ENCODE measurements at regions not wholly inside any gene's neighbourhood (a gene's known extent, or its start where the extent isn't known, plus 50 kb on each side); places are given as distances from the start of the nearest gene placed in this dataset.
"Not testable (repeated sequence)": the region's sequence is repeated elsewhere in the genome, so short reads cannot be mapped to it uniquely, and the experiment has no call there.

DNA sequence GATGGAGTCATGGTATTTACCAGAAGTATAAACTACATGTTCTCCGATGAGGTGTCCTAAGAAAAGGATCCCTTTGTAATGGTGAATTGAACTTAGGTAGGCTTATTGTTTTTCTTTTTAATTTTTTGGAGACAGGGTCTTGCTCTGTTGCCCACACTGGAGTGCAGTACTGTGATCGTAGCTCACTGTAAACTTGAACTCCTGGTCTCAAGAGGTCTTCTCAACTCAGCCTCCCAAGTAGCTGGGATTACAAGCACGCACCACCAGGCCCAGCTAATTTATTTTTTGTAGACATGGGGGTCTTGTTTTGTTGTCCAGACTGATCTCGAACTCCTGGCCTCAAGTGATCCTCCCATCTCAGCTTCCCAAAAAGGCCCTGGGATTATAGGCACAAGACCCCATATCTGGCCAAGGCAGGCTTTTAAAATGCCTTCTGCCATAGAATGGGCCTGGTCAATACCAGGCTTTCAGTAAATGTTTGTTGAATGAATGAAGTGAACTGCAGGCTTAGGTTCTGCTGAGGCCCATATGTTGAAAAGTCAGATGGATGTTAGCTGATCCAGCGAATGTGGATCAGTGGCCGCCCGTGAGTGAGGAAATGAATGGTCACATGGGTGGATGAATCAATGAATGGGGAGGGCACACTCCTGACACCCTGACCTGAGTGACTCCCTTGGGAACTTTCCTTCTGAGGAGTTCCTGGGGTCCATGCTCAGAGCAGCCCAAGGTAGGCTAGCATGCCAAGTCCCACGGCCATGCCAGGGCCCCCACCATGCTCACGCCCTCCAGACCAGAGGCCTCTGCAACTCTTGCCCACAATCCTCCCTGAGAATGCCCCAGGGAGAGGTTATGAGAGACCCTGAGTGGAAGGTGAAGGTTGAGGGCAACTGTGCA lies 118.0 kb upstream of the MYCN start:
- DNase-seq: no peak
- ATAC-seq: no peak
- Histone ChIP-seq H3K27me3 (no peaks in the 10 kb centered on the region), H3K4me1 (no peaks in the 10 kb centered on the region), H3K4me3 (no peak overlapping the region), H3K36me3 (replicated peaks in 1 of 2; ENCODE audit: insufficient read depth in 1 of 2, low read depth in 2 of 2) (no peaks in the 10 kb centered on the region), H3K9me3 (no peaks in the 10 kb centered on the region), H3K27ac (no peak overlapping the region)
- 85 to 90% methylated on average over 7 to 9 of the region's 9 CpGs for WGBS, 2 donors
- TF ChIP-seq, protein P1, sequence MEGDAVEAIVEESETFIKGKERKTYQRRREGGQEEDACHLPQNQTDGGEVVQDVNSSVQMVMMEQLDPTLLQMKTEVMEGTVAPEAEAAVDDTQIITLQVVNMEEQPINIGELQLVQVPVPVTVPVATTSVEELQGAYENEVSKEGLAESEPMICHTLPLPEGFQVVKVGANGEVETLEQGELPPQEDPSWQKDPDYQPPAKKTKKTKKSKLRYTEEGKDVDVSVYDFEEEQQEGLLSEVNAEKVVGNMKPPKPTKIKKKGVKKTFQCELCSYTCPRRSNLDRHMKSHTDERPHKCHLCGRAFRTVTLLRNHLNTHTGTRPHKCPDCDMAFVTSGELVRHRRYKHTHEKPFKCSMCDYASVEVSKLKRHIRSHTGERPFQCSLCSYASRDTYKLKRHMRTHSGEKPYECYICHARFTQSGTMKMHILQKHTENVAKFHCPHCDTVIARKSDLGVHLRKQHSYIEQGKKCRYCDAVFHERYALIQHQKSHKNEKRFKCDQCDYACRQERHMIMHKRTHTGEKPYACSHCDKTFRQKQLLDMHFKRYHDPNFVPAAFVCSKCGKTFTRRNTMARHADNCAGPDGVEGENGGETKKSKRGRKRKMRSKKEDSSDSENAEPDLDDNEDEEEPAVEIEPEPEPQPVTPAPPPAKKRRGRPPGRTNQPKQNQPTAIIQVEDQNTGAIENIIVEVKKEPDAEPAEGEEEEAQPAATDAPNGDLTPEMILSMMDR (IDR thresholded peaks at IDR 0.05): no peak
- intact Hi-C loops (cut with DNase I): no loop called here

DNA sequence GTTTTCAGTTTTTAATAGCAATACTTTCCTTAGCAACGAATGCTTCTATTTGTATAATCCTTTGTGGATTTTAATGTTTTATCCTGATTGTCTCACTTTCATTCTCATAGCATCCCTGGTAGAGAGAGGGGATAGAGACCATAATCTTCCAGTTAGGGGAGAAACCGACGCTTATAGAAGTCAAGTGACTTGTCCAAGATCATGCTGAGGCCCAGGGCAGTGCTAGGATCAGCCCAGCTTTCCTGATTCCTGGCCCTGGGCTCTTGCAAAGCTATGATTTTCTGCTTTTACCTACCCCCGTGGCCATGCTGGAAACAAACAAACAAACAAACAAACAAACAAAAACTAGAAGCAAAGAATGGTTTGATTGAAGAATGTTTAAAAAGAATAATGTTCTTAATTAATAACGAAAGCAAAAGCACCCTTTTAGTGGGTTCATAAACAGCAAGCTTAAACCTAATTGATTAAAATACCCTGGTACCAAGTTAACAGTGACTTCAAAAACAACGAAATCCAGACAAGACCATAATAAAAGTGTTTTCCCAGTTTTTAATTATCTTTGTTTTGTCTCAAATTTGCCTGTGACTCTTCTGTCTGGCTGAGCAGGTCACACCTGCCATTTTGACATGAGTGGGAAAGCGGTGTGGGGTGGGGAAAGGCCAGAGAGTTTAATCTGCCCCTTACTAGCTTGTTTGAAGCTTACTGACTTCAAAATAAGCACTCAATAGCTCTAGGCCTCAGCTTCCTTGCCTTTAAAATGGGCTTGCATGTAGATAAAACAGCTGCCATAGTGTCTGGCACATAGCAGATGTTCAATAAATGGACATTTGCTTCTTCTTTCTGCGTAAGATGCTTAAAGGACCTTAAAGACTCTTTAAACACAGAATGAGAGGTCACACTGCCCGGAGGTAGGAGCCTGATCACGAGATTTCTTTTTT lies 116.6 kb upstream of the MYCN start:
- H3K4me1 ChIP-seq: no peaks in the 10 kb centered on the region
- ATAC-seq (no peak), DNase-seq (no peak)
- 66 to 70% methylated on average over 10 of the region's 10 CpGs for WGBS, 2 donors
- H3K9me3 ChIP-seq: no peaks in the 10 kb centered on the region
- TF ChIP-seq, protein P1 (IDR thresholded peaks at IDR 0.05): no peak
- TF ChIP-seq POLR2A (IDR thresholded peaks at IDR 0.05): no peak
- no peaks in the 10 kb centered on the region for H3K36me3 ChIP-seq (replicated peaks in 1 of 2; ENCODE audit: insufficient read depth in 1 of 2, low read depth in 2 of 2)
- no peaks in the 10 kb centered on the region for H3K27me3 ChIP-seq
- no peak overlapping the region for H3K27ac ChIP-seq
- intact Hi-C loops (cut with DNase I): no loop called here
- no peak overlapping the region for H3K4me3 ChIP-seq

DNA sequence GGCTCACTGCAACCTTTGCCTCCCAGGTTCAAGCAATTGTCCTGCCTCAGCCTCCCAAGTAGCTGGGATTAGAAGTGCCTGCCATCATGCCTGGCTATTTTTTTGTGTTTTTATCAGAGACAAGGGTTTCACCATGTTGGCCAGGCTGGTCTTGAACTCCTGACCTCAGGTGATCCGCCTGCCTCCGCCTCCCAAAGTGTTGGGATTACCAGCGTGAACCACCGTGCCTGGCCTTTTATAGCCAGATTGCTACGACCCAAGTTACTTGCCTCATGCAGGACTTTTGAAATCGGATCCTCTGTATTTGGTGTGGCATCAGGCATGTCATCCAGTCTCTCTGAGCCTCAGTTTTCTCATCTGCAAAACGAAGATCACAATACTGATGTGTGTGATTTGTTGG lies 115.9 kb upstream of the MYCN start:
- DNase-seq; ATAC-seq; H3K4me1 ChIP-seq; H3K27ac ChIP-seq; H3K36me3 ChIP-seq (replicated peaks in 1 of 2; ENCODE audit: insufficient read depth in 1 of 2, low read depth in 2 of 2); H3K27me3 ChIP-seq; H3K4me3 ChIP-seq; H3K9me3 ChIP-seq; intact Hi-C loops (cut with DNase I): not testable (repeated sequence)
- WGBS, 2 donors: 62 to 65% methylated on average over 7 of the region's 7 CpGs

DNA sequence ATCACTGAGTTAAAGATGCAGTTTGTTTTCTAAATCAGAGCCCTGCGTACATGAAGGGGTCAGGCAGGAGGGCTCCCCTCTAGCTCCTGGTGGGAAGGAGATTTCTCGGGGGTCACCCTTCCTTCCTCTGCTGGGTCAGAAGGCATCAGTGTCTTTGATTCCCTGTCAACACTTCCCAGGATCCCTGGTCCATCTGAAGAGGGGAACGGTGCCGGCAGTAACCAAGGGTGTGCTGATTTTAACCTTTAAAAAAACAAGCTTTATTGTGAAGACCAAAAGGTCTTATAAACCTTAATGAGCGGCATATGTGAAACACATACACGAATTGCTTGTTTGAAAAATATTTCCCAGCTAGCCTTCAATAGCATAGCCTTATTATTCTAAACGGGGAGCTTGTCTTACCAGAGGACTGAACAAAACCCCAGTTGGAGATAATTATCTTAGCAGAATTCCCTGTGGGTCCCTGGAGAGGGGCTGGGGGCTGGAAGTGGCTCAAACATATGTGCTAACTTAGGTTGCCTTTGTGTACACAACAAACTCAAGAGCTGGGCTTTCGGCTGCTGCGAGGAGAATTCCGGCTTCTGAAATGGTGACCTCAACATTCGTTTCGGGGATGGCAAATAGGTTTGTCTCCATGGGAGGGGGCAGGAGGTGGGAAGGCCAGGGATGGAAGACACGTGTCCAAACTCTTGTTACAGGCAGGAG lies 114.9 kb upstream of the MYCN start:
- intact Hi-C loops (cut with DNase I): no loop called here
- no peaks in the 10 kb centered on the region for H3K9me3 ChIP-seq
- ATAC-seq (no peak), DNase-seq (no peak)
- 44 to 55% methylated on average over 13 of the region's 13 CpGs for WGBS, 2 donors
- H3K4me1 ChIP-seq: no peaks in the 10 kb centered on the region
- H3K27ac ChIP-seq: no peak overlapping the region
- H3K4me3 ChIP-seq: no peak overlapping the region
- H3K27me3 ChIP-seq: no peaks in the 10 kb centered on the region
- TF ChIP-seq POLR2A (IDR thresholded peaks at IDR 0.05): no peak
- TF ChIP-seq, protein P1 (IDR thresholded peaks at IDR 0.05): no peak
- H3K36me3 ChIP-seq (replicated peaks in 1 of 2; ENCODE audit: insufficient read depth in 1 of 2, low read depth in 2 of 2): no peaks in the 10 kb centered on the region

DNA sequence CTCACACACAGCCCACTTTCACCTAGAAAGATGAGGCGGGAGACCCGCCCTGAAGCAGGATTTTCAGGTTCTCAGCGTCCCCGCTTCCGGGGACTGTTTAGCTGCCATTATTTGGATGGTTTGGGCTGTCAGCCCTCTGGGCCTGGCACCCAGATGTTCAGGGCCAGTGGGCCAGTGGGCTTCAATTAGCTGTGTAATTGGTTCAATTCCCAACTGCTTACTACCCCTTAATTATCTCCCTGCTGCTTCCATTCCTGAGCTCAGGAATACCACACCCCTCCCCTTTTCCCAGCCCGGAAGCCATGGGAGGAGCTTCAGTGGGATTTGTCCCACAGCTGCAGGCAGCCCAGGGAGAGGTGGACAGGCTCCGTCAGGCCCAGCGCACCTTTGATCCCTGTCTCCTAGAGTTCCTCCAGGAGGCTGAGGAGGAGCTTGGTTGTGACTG lies 114.1 kb upstream of the MYCN start:
- ATAC-seq: no peak
- Histone ChIP-seq H3K4me3 (no peak overlapping the region), H3K27me3 (no peaks in the 10 kb centered on the region), H3K9me3 (no peaks in the 10 kb centered on the region), H3K27ac (no peak overlapping the region), H3K36me3 (replicated peaks in 1 of 2; ENCODE audit: insufficient read depth in 1 of 2, low read depth in 2 of 2) (no peaks in the 10 kb centered on the region), H3K4me1 (no peaks in the 10 kb centered on the region)
- 36 to 54% methylated on average over 8 of the region's 8 CpGs for WGBS, 2 donors
- no peak for TF ChIP-seq POLR2A (IDR thresholded peaks at IDR 0.05)
- TF ChIP-seq, protein P1 (IDR thresholded peaks at IDR 0.05): no peak
- DNase-seq: no peak
- intact Hi-C loops (cut with DNase I): no loop called here

Data from body of pancreas (tissue), 4 donors.